ENCODE measurements at regions not wholly inside any gene's neighbourhood (a gene's known extent, or its start where the extent isn't known, plus 50 kb on each side); places are given as distances from the start of the nearest gene placed in this dataset.

DNA sequence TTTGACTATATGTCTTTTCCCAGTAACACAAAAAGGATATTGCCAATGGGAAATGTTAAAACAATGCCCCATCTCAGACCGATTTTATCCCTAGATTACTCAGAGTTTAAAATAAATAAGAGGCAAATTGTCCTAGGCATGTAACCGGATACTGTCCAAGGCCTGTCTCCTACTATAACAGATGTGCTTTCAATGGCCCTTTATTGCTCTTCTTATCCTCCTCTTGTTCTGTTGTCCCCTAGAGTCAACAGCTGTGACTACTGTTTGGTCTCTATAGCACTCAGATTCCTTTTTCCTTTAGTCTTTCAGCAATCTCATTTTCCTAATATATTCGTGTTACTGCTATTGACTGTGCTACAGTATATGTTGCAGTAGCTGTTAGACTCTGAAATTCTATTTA, 66.8 kb upstream of the PLS3 start:
- peak; percentile 74 for DNase-seq

DNA sequence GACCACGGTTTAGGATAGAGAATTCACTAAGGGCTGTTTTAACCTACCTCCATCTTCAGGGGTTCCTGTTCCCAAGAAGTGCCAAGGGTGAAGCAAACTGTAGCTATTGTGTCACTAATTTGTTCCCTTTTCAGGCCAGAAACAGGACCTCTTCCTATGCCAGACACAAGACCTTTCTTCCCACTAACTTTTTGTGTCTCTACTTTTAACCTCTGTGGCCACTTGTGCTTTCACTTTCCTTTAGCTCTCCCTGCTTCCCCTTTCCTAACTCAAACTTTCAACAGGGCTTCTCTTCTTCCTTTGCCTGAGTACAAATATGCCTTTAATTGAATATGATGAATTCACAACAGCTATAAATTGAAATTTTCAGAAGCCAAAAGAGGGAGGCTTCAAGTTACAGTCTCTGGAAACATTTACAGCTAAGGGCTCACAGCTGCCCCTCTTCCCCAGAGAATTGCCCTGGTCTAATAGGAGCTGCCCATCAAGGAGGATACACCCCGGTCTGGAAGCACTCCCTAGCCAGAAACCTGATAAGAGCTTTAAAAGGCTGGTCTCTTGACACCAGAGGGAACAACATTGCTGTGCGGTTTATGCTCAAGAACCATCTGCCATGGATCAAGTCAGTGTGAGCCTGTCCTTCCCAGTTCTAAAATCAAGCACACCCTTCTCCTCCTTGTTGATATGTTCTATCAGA, 61.7 kb upstream of the PLS3 start:
- DNase-seq, result no peak

DNA sequence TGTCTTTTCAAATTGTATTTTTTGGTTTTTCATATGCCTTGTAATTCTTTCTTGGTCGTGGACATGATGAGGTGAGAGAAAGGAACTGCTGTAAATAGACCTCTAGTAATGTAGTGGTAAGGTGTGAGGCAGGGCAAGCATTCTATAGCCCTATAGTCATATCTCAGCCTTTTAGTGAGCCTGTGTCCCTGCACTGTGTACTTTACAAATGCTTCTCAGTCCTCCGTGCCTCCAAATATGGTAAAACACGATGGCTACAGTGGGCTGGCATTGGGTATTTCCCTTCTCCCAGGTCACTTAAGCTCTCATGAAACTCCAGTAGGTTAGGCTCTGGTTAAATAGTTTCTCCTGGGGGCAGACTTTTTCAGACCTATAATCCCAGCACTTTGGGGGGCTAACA, 57.9 kb upstream of the PLS3 start:
- DNase-seq, result no peak

DNA sequence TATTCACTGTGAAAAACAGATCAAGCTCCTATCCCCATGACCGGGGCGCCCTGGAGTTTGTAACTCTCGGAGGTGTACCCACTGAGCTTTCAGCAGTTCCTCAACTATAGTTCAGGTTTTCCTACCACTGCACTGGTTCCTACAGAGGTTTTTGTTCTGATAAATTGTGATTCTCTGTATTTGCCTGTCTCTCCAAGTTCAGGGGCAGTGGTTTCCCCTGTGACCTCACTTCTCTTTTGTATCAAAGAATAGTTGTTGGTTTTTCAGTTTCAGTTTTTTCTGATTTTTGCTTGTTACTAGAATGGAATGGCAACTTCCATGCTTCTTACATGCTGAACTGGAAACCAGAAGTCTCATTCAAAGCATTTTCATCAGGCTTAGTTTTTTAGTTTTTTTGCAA, 56.8 kb upstream of the PLS3 start:
- DNase-seq, result no peak
